B cell (primary cell): ENCODE measurements at regions not wholly inside any gene's neighbourhood (a gene's known extent, or its start where the extent isn't known, plus 50 kb on each side); places are given as distances from the start of the nearest gene placed in this dataset.

Experiments used
- ATAC-seq: fragments of 200-7000 bp; cut with Tn5 transposase; one replicate; pipeline ENCODE4 v1.10.0; 2021; ENCODE audit warnings: low read depth, mild to moderate bottlenecking, moderate number of reproducible peaks, moderate library complexity
- CTCF ChIA-PET: fragments of 350-600 bp; sonication (Branson Sonifier 250); formaldehyde crosslinking; loops from one replicate; lab custom pipeline; 2021; ENCODE audit warnings: antibody characterized with exemption, inconsistent platforms; lab: Charles Lee
- POLR2A ChIA-PET: fragments of 350-600 bp; sonication (Branson Sonifier 250); formaldehyde crosslinking; loops from one replicate; lab custom pipeline; 2021; ENCODE audit warnings: antibody characterized with exemption; lab: Charles Lee
- DNase-seq: peaks from one replicate; pipeline ENCODE4 v3.0.0; 2013
- H2AFZ ChIP-seq: 2 replicates; pipeline ENCODE4 v1.6.1; 2012; ENCODE audit warnings: mild to moderate bottlenecking, low read depth, low read length; ENCODE audit not compliant: insufficient read depth, poor library complexity, severe bottlenecking
- H3K27ac ChIP-seq, 2 donors: 1 replicate in 1 of 2; 2 replicates in 1 of 2; pipeline ENCODE4 v1.5.1; 2012 to 2013; ENCODE audit warnings: low read length in 2 of 2, mild to moderate bottlenecking in 2 of 2, moderate library complexity in 1 of 2
- H3K27me3 ChIP-seq, 4 experiments: fragments of 200-600 bp in 1 of 4; sonication (generic) in 1 of 4; replicated peaks in 1 of 4; 1 replicate in 2 of 4; 2 replicates in 2 of 4; pipeline versions ENCODE4 v1.6.1 to v1.7.0; 2013 to 2016; ENCODE audit warnings: low read length in 3 of 4, mild to moderate bottlenecking in 2 of 4, mixed read lengths in 1 of 4, moderate library complexity in 1 of 4; ENCODE audit not compliant: insufficient read depth in 4 of 4, control insufficient read depth in 3 of 4; ENCODE audit errors: control extremely low read depth in 1 of 4
- H3K36me3 ChIP-seq, 2 experiments: replicated peaks in 1 of 2; 1 replicate in 1 of 2; 2 replicates in 1 of 2; pipeline versions ENCODE4 v1.6.1 to v1.7.1; 2013; ENCODE audit warnings: low read length in 1 of 2; ENCODE audit not compliant: insufficient read depth in 2 of 2, control insufficient read depth in 1 of 2; ENCODE audit errors: control extremely low read depth in 1 of 2, extremely low read depth in 1 of 2
- H3K4me1 ChIP-seq, 2 donors: fragments of 200-600 bp in 1 of 2; sonication (generic) in 1 of 2; 1 replicate in 1 of 2; 2 replicates in 1 of 2; pipeline versions ENCODE4 v1.5.1 to v1.6.1; 2013 to 2017; ENCODE audit warnings: low read length in 2 of 2; ENCODE audit not compliant: control insufficient read depth in 2 of 2, insufficient read depth in 2 of 2
- H3K4me2 ChIP-seq: replicated peaks from 2 replicates; pipeline ENCODE3; 2012; ENCODE audit warnings: mild to moderate bottlenecking, low read depth, low read length; ENCODE audit not compliant: poor library complexity, severe bottlenecking
- H3K4me3 ChIP-seq, 5 experiments: fragments of 200-600 bp in 1 of 5; sonication (generic) in 1 of 5; 1 replicate in 3 of 5; 2 replicates in 2 of 5; pipeline versions ENCODE4 v1.5.1 to v1.7.0; 2011 to 2016; ENCODE audit warnings: low read length in 4 of 5, mild to moderate bottlenecking in 4 of 5, low read depth in 2 of 5, control low read depth in 1 of 5, moderate library complexity in 1 of 5; ENCODE audit not compliant: insufficient read depth in 1 of 5; ENCODE audit errors: control extremely low read depth in 1 of 5, extremely low read depth in 1 of 5
- H3K79me2 ChIP-seq: fragments of 200-600 bp; sonication (generic); one replicate; pipeline ENCODE4 v1.6.0; 2016; ENCODE audit warnings: low read length; ENCODE audit not compliant: control insufficient read depth, insufficient read depth
- H3K9ac ChIP-seq: fragments of 200-600 bp; sonication (generic); 2 replicates; pipeline ENCODE4 v1.6.1; 2017; ENCODE audit warnings: mild to moderate bottlenecking, low read length, moderate library complexity
- H3K9me3 ChIP-seq, 3 donors: one replicate each; pipeline versions ENCODE4 v1.6.1 to v1.7.1; 2013; ENCODE audit warnings: low read length in 2 of 3; ENCODE audit not compliant: control insufficient read depth in 2 of 3, insufficient read depth in 1 of 3; ENCODE audit errors: control extremely low read depth in 1 of 3
- H4K20me1 ChIP-seq: 2 replicates; pipeline ENCODE4 v1.6.0; 2012; ENCODE audit warnings: mild to moderate bottlenecking, low read length; ENCODE audit not compliant: insufficient read depth, control insufficient read depth, poor library complexity, severe bottlenecking
- H3K27ac Mint-ChIP-seq: one replicate; pipeline ENCODE4 v1.8.0; 2021; ENCODE audit warnings: mixed read lengths
- H3K27me3 Mint-ChIP-seq: one replicate; pipeline ENCODE4 v1.8.0; 2021; ENCODE audit warnings: mixed read lengths
- H3K4me1 Mint-ChIP-seq: one replicate; pipeline ENCODE4 v1.8.0; 2021; ENCODE audit warnings: mixed read lengths
- H3K4me3 Mint-ChIP-seq: one replicate; pipeline ENCODE4 v1.8.0; 2021; ENCODE audit warnings: mixed read lengths
- H3K9me3 Mint-ChIP-seq: one replicate; pipeline ENCODE4 v1.8.0; 2022; ENCODE audit warnings: mixed read lengths; ENCODE audit not compliant: insufficient read depth
- CTCF ChIP-seq: fragments of 200-600 bp; IDR thresholded peaks from one replicate; pipeline ENCODE4 v1.8.0; 2022; ENCODE audit warnings: antibody characterized with exemption, mild to moderate bottlenecking
- EZH2 ChIP-seq: IDR thresholded peaks from 2 replicates; pipeline ENCODE4 v1.6.1; 2012; ENCODE audit warnings: borderline replicate concordance, low read depth, mild to moderate bottlenecking, moderate library complexity, low read length; ENCODE audit not compliant: insufficient read depth, poor library complexity, severe bottlenecking
- WGBS: methylation state at CpG from one replicate; pipeline ENCODE4 v1.1.5; 2013; ENCODE audit warnings: missing lambda C conversion rate; ENCODE audit not compliant: insufficient coverage; 5-methylcytosine and 5-hydroxymethylcytosine counted together
- intact Hi-C: fragments of 100-400 bp; cut with micrococcal nuclease; formaldehyde crosslinking; loops from one replicate; pipeline ENCODE4 v1.10.0; 2022

DNA sequence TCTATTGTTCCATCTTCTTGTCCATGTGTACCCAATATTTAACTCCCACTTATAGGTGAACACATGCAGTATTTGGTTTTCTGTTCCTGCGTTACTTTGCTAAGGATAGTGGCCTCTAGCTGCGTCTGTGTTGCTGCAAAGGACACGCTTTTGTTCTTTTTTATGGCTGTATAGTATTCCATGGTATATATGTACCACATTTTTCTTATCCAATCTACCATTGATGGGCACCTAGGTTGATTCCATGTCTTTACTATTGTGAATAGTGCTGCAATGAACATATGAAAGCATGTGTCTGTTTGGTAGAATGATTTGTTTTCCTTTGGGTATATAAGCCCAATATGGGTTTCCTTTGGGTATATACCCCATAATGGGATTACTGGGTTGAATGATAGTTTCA lies 77.3 kb upstream of the MMADHC start:
- no peaks in the 10 kb centered on the region for H3K27me3 Mint-ChIP-seq
- no peak for ATAC-seq
- no peaks in the 10 kb centered on the region for H3K9me3 Mint-ChIP-seq
- DNase-seq = no peak
- TF ChIP-seq CTCF (no peak), EZH2 (no peak)
- Histone ChIP-seq H2AFZ (no peak overlapping the region), H3K79me2 (no peaks in the 10 kb centered on the region), H3K36me3 (no peaks in the 10 kb centered on the region), H3K9me3 (peaks cover 0 to 3% (median 2%) of the 10 kb centered on the region in 3 donors), H4K20me1 (no peaks in the 10 kb centered on the region), H3K4me1 (no peaks in the 10 kb centered on the region), H3K4me3 (no peak overlapping the region), H3K27me3 (no peaks in the 10 kb centered on the region), H3K4me2 (no peak overlapping the region), H3K27ac (no peak overlapping the region), H3K9ac (no peak overlapping the region)
- CTCF ChIA-PET = no interaction called here
- no CpG with 5 or more reads among the region's 3 CpGs for WGBS
- intact Hi-C loops = no loop called here
- no peak overlapping the region for H3K27ac Mint-ChIP-seq
- H3K4me1 Mint-ChIP-seq = no peaks in the 10 kb centered on the region
- POLR2A ChIA-PET = no interaction called here
- no peak overlapping the region for H3K4me3 Mint-ChIP-seq

DNA sequence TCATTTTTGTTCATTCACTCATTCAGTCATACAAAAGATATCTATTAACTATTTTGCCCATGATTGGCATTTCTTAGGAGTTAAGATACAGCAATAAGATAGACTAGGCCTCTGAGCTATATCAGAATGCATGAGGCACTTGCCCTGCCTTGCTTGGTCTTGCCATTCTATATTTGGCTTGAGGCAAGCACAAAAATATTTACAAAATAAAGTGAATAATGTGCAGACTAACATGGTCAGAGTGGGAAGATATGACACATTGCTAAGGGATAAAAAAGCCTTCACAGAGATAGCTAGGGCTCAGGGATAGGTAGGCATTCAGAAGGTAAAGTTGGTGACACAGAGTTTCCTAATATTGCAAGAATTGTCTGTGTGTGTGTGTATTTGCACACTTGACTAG lies 75.0 kb upstream of the MMADHC start:
- TF ChIP-seq EZH2 (no peak), CTCF (no peak)
- H2AFZ ChIP-seq = no peak overlapping the region
- H3K4me1 ChIP-seq = no peaks in the 10 kb centered on the region
- H3K79me2 ChIP-seq = no peaks in the 10 kb centered on the region
- no peak for ATAC-seq
- DNase-seq = no peak
- H3K4me3 ChIP-seq = no peak overlapping the region
- H3K4me2 ChIP-seq = no peak overlapping the region
- peaks cover 4% of the 10 kb centered on the region for H3K27me3 Mint-ChIP-seq
- no peak overlapping the region for H3K4me3 Mint-ChIP-seq
- no peaks in the 10 kb centered on the region for H3K9me3 Mint-ChIP-seq
- no peaks in the 10 kb centered on the region for H3K27me3 ChIP-seq
- peaks cover 0 to 3% (median 2%) of the 10 kb centered on the region in 3 donors for H3K9me3 ChIP-seq
- no peak overlapping the region for H3K27ac ChIP-seq
- no peak overlapping the region for H3K27ac Mint-ChIP-seq
- intact Hi-C loops = no loop called here
- ChIA-PET POLR2A (no interaction called here), CTCF (no interaction called here)
- no peaks in the 10 kb centered on the region for H4K20me1 ChIP-seq
- H3K36me3 ChIP-seq = no peaks in the 10 kb centered on the region
- H3K4me1 Mint-ChIP-seq = no peaks in the 10 kb centered on the region
- H3K9ac ChIP-seq = no peak overlapping the region
